GM12878 (cell line): ENCODE measurements at regions not wholly inside any gene's neighbourhood (a gene's known extent, or its start where the extent isn't known, plus 50 kb on each side); places are given as distances from the start of the nearest gene placed in this dataset.

Experiments
- EGR1 ChIP-seq, 2 experiments: IDR thresholded peaks; 1 replicate in 1 of 2; 2 replicates in 1 of 2; pipeline ENCODE4 v1.6.1; 2011 to 2012; ENCODE audit warnings: low read depth in 2 of 2, low read length in 2 of 2, borderline replicate concordance in 1 of 2, mild to moderate bottlenecking in 1 of 2, moderate library complexity in 1 of 2
- EP300 ChIP-seq, 2 experiments: fragments of 150-350 bp in 1 of 2; IDR thresholded peaks; 2 replicates each; pipeline ENCODE4 v1.6.1; 2011 to 2012; ENCODE audit warnings: low read depth in 2 of 2, low read length in 2 of 2, borderline replicate concordance in 1 of 2, improper control_type of control experiment in 1 of 2, inconsistent platforms in 1 of 2; ENCODE audit not compliant: control insufficient read depth in 1 of 2
- HDAC6 ChIP-seq: fragments of 200-600 bp; sonication (generic); IDR thresholded peaks from one replicate; pipeline ENCODE4 v1.8.0; 2017; ENCODE audit warnings: antibody characterized with exemption; ENCODE audit not compliant: unreplicated experiment
- NFYB ChIP-seq: IDR thresholded peaks from 2 replicates; pipeline ENCODE4 v1.6.1; 2011; ENCODE audit warnings: low read depth, mild to moderate bottlenecking, low read length, improper control_type of control experiment, moderate library complexity; ENCODE audit not compliant: insufficient read depth
- POLR2AphosphoS5 ChIP-seq: IDR thresholded peaks from 2 replicates; pipeline ENCODE4 v1.6.1; 2011; ENCODE audit warnings: mild to moderate bottlenecking, low read length, inconsistent platforms
- ZBTB40 ChIP-seq: fragments of 450-650 bp; IDR thresholded peaks from 2 replicates; pipeline ENCODE4 v1.6.1; 2016; ENCODE audit warnings: mild to moderate bottlenecking, moderate library complexity, borderline replicate concordance
- TF ChIP-seq, protein P1 (sequence below), 3 experiments: IDR thresholded peaks in 2 of 3; conservative IDR thresholded peaks in 1 of 3; 2 replicates each; pipeline ENCODE4 v1.5.1; 2011; ENCODE audit warnings: low read depth in 3 of 3, low read length in 3 of 3, mild to moderate bottlenecking in 3 of 3, control low read depth in 2 of 3, moderate library complexity in 2 of 3, inconsistent platforms in 1 of 3, mixed read lengths in 1 of 3; ENCODE audit not compliant: control insufficient read depth in 2 of 3, insufficient read depth in 1 of 3; ENCODE audit errors: extremely low read depth in 1 of 3
- TF ChIP-seq, protein P2 (sequence below): IDR thresholded peaks from 2 replicates; pipeline ENCODE4 v1.6.1; 2012; ENCODE audit warnings: low read length, inconsistent platforms

GRCh38 chr14:40340708-40341107, 908.5 kb upstream of the FBXO33 start:
- TF ChIP-seq, protein P1, sequence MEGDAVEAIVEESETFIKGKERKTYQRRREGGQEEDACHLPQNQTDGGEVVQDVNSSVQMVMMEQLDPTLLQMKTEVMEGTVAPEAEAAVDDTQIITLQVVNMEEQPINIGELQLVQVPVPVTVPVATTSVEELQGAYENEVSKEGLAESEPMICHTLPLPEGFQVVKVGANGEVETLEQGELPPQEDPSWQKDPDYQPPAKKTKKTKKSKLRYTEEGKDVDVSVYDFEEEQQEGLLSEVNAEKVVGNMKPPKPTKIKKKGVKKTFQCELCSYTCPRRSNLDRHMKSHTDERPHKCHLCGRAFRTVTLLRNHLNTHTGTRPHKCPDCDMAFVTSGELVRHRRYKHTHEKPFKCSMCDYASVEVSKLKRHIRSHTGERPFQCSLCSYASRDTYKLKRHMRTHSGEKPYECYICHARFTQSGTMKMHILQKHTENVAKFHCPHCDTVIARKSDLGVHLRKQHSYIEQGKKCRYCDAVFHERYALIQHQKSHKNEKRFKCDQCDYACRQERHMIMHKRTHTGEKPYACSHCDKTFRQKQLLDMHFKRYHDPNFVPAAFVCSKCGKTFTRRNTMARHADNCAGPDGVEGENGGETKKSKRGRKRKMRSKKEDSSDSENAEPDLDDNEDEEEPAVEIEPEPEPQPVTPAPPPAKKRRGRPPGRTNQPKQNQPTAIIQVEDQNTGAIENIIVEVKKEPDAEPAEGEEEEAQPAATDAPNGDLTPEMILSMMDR (IDR thresholded peaks at IDR 0.05 in 2 of 3, conservative IDR thresholded peaks at IDR 0.05 in 1 of 3; ENCODE audit: control insufficient read depth in 2 of 3, extremely low read depth in 1 of 3, insufficient read depth in 1 of 3, low read depth in 3 of 3, low read length in 3 of 3) = no peak
- TF ChIP-seq, protein P2, sequence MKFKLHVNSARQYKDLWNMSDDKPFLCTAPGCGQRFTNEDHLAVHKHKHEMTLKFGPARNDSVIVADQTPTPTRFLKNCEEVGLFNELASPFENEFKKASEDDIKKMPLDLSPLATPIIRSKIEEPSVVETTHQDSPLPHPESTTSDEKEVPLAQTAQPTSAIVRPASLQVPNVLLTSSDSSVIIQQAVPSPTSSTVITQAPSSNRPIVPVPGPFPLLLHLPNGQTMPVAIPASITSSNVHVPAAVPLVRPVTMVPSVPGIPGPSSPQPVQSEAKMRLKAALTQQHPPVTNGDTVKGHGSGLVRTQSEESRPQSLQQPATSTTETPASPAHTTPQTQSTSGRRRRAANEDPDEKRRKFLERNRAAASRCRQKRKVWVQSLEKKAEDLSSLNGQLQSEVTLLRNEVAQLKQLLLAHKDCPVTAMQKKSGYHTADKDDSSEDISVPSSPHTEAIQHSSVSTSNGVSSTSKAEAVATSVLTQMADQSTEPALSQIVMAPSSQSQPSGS = no peak
- no peak for TF ChIP-seq EGR1 (IDR thresholded peaks at IDR 0.05; ENCODE audit: borderline replicate concordance in 1 of 2, low read depth in 2 of 2, low read length in 2 of 2)
- no peak for TF ChIP-seq NFYB
- no peak for TF ChIP-seq HDAC6
- TF ChIP-seq POLR2AphosphoS5 = no peak
- no peak for TF ChIP-seq EP300 (IDR thresholded peaks at IDR 0.05; ENCODE audit: borderline replicate concordance in 1 of 2, control insufficient read depth in 1 of 2, low read depth in 2 of 2, low read length in 2 of 2)
- no peak for TF ChIP-seq ZBTB40
